ENCODE measurements at regions not wholly inside any gene's neighbourhood (a gene's known extent, or its start where the extent isn't known, plus 50 kb on each side); places are given as distances from the start of the nearest gene placed in this dataset.
A peak's percentile ranks its signal among the peaks of the same experiment; 100 is the strongest.

GRCh38 chr6:148203970-148204369 is 138.7 kb upstream of the SASH1 start:
- Histone ChIP-seq H3K9me3 (no peaks in the 10 kb centered on the region), H3K36me3 (no peaks in the 10 kb centered on the region), H3K4me3 (no peak overlapping the region), H3K4me1 (peaks cover 0 to 26% (median 5%) of the 10 kb centered on the region in 9 donors), H3K27ac (peak overlapping the region in 2 of 10 donors; percentile 3 to 26), H3K27me3 (peaks cover 0 to 55% (median 0%) of the 10 kb centered on the region in 7 donors)
- intact Hi-C loops (cut with DNase I) = no loop called here
- ATAC-seq (peak in 4 of 8 donors; percentile 11 to 41 (median 36)), DNase-seq (no peak)
- 54 to 58% methylated on average over 9 of the region's 9 CpGs for WGBS, 2 donors
- TF ChIP-seq CTCF (IDR thresholded peaks at IDR 0.05) = no peak

GRCh38 chr6:148208298-148208697 is 134.3 kb upstream of the SASH1 start:
- H3K4me1 ChIP-seq = peaks cover 0 to 10% (median 0%) of the 10 kb centered on the region in 9 donors
- WGBS, 2 donors = 92 to 95% methylated on average over 3 of the region's 3 CpGs
- no peaks in the 10 kb centered on the region for H3K36me3 ChIP-seq
- DNase-seq (no peak), ATAC-seq (no peak)
- H3K27me3 ChIP-seq = peaks cover 0 to 53% (median 0%) of the 10 kb centered on the region in 7 donors
- no peaks in the 10 kb centered on the region for H3K9me3 ChIP-seq
- no peak for TF ChIP-seq CTCF (IDR thresholded peaks at IDR 0.05)
- H3K27ac ChIP-seq = no peak overlapping the region
- intact Hi-C loops (cut with DNase I) = no loop called here
- no peak overlapping the region for H3K4me3 ChIP-seq

GRCh38 chr6:148211777-148212324 is 130.8 kb upstream of the SASH1 start:
- WGBS, 2 donors = 91 to 95% methylated on average over 11 of the region's 11 CpGs
- Histone ChIP-seq H3K4me1 (no peaks in the 10 kb centered on the region), H3K27me3 (peaks cover 0 to 31% (median 0%) of the 10 kb centered on the region in 7 donors), H3K9me3 (no peaks in the 10 kb centered on the region), H3K36me3 (no peaks in the 10 kb centered on the region), H3K4me3 (no peak overlapping the region), H3K27ac (no peak overlapping the region)
- intact Hi-C loops (cut with DNase I) = no loop called here
- ATAC-seq (no peak), DNase-seq (no peak)
- TF ChIP-seq CTCF (IDR thresholded peaks at IDR 0.05) = no peak

GRCh38 chr6:148212366-148212765 is 130.3 kb upstream of the SASH1 start:
- intact Hi-C loops (cut with DNase I) = no loop called here
- Histone ChIP-seq H3K4me1 (no peaks in the 10 kb centered on the region), H3K27ac (no peak overlapping the region), H3K4me3 (no peak overlapping the region), H3K9me3 (no peaks in the 10 kb centered on the region), H3K27me3 (peaks cover 0 to 31% (median 0%) of the 10 kb centered on the region in 7 donors), H3K36me3 (no peaks in the 10 kb centered on the region)
- TF ChIP-seq CTCF (IDR thresholded peaks at IDR 0.05) = no peak
- WGBS, 2 donors = 73 to 79% methylated on average over 3 of the region's 3 CpGs
- no peak for DNase-seq
- no peak for ATAC-seq

All from heart right ventricle (tissue), 16 donors.